AG04450 (cell line): ENCODE measurements at regions not wholly inside any gene's neighbourhood (a gene's known extent, or its start where the extent isn't known, plus 50 kb on each side); places are given as distances from the start of the nearest gene placed in this dataset.

Experiments
- CTCF ChIA-PET: fragments of 300-600, 350-600 bp; formaldehyde crosslinking; extraction: SDS; loops from one replicate; lab custom pipeline; 2022; ENCODE audit warnings: antibody characterized with exemption, inconsistent platforms; lab: Charles Lee
- POLR2A ChIA-PET: fragments of 350-600 bp; formaldehyde crosslinking; extraction: SDS; loops from one replicate; lab custom pipeline; 2021; ENCODE audit warnings: antibody characterized with exemption, inconsistent platforms; lab: Yijun Ruan, JAX
- DNase-seq: peaks from one replicate; pipeline ENCODE4 v3.0.0-alpha.2; 2011; ENCODE audit warnings: low read depth, low spot score
- H3K27ac ChIP-seq: one replicate; pipeline ENCODE4 v1.5.1; 2012; ENCODE audit warnings: low read depth, low read length, control low read depth
- H3K27me3 ChIP-seq: one replicate; pipeline ENCODE4 v1.6.0; 2012; ENCODE audit warnings: low read length; ENCODE audit not compliant: control insufficient read depth, insufficient read depth
- H3K4me3 ChIP-seq: 2 replicates; pipeline ENCODE4 v1.5.1; 2011; ENCODE audit warnings: mild to moderate bottlenecking, low read depth, low read length, control low read depth
- H3K9me3 ChIP-seq: 2 replicates; pipeline ENCODE4 v1.5.1; 2012; ENCODE audit warnings: low read length; ENCODE audit not compliant: control insufficient read depth, insufficient read depth
- TF ChIP-seq, protein P1 (sequence below): IDR thresholded peaks from 2 replicates; pipeline ENCODE4 v1.5.1; 2011; ENCODE audit warnings: low read depth, low read length, control low read depth, inconsistent platforms

DNA sequence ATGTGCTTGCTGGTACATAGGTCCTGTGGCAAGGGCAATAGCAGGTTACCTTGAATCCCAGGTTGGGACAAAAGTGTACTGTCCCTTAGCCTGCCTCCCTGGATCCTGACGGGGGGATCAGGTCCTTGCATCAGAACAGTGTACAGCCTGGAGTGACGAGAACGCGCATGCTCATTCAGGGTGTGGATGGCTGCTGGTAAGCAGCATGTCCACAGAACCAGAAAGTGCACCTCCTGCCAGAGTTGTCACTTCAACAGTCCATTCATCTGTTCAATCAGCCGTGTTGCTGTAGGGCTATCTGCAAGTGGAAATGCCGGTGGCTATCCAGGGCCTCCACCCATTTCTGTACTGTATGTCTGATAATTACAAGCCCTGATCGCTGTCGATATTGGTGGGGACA, 236.3 kb upstream of the SOX4 start:
- no peaks in the 10 kb centered on the region for H3K27me3 ChIP-seq
- TF ChIP-seq, protein P1, sequence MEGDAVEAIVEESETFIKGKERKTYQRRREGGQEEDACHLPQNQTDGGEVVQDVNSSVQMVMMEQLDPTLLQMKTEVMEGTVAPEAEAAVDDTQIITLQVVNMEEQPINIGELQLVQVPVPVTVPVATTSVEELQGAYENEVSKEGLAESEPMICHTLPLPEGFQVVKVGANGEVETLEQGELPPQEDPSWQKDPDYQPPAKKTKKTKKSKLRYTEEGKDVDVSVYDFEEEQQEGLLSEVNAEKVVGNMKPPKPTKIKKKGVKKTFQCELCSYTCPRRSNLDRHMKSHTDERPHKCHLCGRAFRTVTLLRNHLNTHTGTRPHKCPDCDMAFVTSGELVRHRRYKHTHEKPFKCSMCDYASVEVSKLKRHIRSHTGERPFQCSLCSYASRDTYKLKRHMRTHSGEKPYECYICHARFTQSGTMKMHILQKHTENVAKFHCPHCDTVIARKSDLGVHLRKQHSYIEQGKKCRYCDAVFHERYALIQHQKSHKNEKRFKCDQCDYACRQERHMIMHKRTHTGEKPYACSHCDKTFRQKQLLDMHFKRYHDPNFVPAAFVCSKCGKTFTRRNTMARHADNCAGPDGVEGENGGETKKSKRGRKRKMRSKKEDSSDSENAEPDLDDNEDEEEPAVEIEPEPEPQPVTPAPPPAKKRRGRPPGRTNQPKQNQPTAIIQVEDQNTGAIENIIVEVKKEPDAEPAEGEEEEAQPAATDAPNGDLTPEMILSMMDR: no peak
- H3K9me3 ChIP-seq: no peaks in the 10 kb centered on the region
- no peak overlapping the region for H3K4me3 ChIP-seq
- H3K27ac ChIP-seq: no peak overlapping the region
- ChIA-PET POLR2A (no interaction called here), CTCF (no interaction called here)
- no peak for DNase-seq

DNA sequence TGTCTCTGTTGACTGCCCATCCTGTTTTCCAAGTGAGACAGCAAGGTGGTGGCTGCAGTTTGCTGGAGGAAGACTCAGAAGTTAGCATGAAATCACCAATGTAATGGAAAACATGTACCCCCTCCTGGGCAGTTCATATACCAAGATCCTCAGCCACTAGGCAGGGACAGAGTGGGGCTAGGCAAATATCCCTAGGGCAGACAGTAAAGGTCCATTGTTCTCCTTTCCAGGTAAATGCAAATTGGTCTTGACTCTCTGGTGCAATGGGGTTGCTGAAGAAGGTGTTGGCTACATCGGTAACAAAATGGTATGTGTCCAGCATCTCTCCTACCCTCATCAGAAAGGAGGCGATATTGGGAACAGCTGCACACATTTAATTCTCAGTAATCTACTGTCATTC, 233.6 kb upstream of the SOX4 start:
- POLR2A ChIA-PET: no interaction called here
- CTCF ChIA-PET: no interaction called here
- TF ChIP-seq, protein P1: no peak
- H3K9me3 ChIP-seq: no peaks in the 10 kb centered on the region
- DNase-seq: no peak
- H3K4me3 ChIP-seq: no peak overlapping the region
- no peak overlapping the region for H3K27ac ChIP-seq
- H3K27me3 ChIP-seq: no peaks in the 10 kb centered on the region

DNA sequence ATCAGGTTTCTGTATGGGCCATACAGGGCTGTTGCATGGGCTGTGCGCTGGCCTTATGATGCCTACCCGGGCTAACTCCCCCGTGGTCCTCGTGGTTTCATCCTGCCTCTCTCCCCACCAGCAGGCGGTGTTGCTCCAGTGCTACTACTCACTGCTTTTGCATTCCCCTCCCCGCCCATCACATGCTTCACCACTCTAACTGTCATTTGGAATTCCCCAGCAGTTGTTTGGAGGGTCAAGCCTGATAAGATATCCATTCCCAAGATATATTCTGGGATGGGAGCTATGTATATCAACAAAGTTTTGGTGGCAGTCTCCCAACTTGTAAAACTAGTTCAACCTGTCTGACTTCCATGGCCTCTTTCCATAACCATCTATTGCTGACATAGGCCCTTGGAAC, 233.2 kb upstream of the SOX4 start:
- no peaks in the 10 kb centered on the region for H3K9me3 ChIP-seq
- CTCF ChIA-PET: no interaction called here
- POLR2A ChIA-PET: no interaction called here
- H3K4me3 ChIP-seq: no peak overlapping the region
- H3K27me3 ChIP-seq: no peaks in the 10 kb centered on the region
- DNase-seq: no peak
- TF ChIP-seq, protein P1: no peak
- H3K27ac ChIP-seq: no peak overlapping the region

DNA sequence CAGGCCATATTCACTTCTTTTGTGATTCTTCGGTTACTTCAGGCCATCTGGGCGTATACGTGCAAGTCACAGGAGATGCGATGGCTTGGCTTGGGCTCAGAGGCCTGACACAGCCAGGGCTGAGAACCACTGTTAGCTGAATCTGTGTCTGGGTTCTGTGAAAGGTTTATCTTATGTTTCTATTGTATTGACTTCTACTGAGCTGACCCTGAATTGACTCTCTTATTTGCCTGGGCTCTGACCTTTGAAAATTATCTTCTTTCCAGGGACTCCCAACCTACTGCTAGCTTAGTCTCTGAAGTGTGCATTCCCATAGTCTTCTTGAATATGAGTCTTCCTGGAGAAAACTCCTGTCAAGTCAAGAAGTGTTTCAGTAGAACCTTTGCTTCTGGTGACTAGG, 226.4 kb upstream of the SOX4 start:
- Histone ChIP-seq H3K4me3 (no peak overlapping the region), H3K9me3 (no peaks in the 10 kb centered on the region), H3K27ac (no peak overlapping the region), H3K27me3 (no peaks in the 10 kb centered on the region)
- no peak for DNase-seq
- ChIA-PET CTCF (no interaction called here), POLR2A (no interaction called here)
- TF ChIP-seq, protein P1: no peak

DNA sequence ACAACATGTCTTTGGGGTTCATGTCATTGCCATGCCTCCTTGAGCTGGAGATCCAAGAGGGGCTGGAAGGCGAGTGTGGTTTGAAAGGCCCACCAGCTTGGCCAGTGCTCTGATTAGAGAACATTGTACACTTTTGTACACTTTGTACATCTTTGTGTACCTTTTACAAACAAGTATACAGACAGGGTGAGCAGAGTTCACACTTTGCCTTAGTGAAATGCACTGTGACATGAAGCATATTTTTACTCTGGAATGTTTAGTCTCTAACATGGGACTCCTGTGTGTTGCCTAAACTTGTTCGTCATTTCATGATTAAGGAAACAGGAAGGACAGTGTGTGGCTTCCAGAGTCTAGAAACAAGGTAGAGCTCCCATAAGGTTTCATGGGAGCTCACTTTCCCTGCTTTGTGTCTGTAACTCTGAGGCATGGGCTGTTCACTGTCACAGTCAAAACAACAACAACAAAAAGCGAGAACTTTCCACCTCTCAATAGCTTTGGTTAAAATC, 225.8 kb upstream of the SOX4 start:
- Histone ChIP-seq H3K4me3 (no peak overlapping the region), H3K27me3 (no peaks in the 10 kb centered on the region), H3K9me3 (no peaks in the 10 kb centered on the region), H3K27ac (no peak overlapping the region)
- TF ChIP-seq, protein P1: no peak
- DNase-seq: no peak
- ChIA-PET CTCF (no interaction called here), POLR2A (no interaction called here)
